GM12891 (cell line): ENCODE measurements at regions not wholly inside any gene's neighbourhood (a gene's known extent, or its start where the extent isn't known, plus 50 kb on each side); places are given as distances from the start of the nearest gene placed in this dataset.

Source experiments
- POLR2A ChIP-seq: IDR thresholded peaks from 2 replicates; pipeline ENCODE4 v1.6.1; 2011; ENCODE audit warnings: low read depth, low read length, control low read depth
- SPI1 ChIP-seq: IDR thresholded peaks from 2 replicates; pipeline ENCODE4 v1.6.1; 2011; ENCODE audit warnings: low read depth, low read length, control low read depth

DNA sequence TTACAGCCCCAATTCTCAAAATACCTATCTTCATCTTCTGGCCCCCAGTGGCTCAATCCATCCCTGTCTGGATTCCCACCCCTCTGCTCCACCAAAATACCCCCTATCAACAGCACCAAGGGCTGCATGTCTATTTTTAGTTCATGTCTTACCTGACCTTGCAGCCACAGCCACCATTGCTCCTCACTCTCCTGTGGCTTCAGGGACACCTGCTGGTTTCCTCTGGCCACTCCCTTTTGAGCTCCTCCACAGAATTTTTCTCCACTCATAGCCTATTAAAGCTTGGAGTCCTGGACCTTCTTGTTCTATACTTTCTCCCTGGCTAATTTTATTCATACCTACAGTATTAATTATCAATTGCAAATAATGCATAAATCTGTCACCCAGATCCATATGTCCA is 125.3 kb upstream of the NGF start:
- TF ChIP-seq POLR2A (no peak), SPI1 (no peak)
